Body of pancreas (tissue), 4 donors: ENCODE measurements at regions not wholly inside any gene's neighbourhood (a gene's known extent, or its start where the extent isn't known, plus 50 kb on each side); places are given as distances from the start of the nearest gene placed in this dataset.

ENCODE experiments used
- POLR2A ChIP-seq, 3 donors: fragments of 450-650 bp; IDR thresholded peaks; one replicate each; pipeline ENCODE4 v1.6.1; 2016; ENCODE audit warnings: antibody characterized with exemption in 3 of 3, mild to moderate bottlenecking in 2 of 3
- TF ChIP-seq, protein P1 (sequence below), 7 experiments: fragments of 450-650 bp in 4 of 7; fragments of 200-600 bp in 3 of 7; sonication (generic) in 3 of 7; IDR thresholded peaks; one replicate each; pipeline ENCODE4 v1.5.1; 2016 to 2019; ENCODE audit warnings: antibody characterized with exemption in 7 of 7

DNA sequence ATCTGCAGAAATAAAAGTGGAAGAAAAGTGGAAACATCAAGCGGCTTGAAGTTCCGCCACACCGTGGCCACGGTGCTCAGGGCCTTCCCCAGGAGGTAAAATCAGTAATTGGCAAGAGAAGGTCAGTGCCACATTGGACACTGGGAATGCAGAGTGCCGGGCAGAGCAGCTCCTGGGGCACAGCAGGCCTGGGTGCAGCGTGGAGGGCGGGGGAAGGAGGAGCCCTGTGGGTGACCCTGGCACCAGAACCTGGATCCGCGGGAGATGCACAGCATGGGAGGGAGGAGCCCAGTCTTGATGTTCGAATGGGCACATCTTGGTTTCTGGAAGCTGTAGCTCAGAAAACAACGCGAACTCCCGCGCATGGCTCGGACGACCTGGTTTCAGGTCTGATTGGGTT lies 630.2 kb downstream of the GALR1 start:
- TF ChIP-seq, protein P1, sequence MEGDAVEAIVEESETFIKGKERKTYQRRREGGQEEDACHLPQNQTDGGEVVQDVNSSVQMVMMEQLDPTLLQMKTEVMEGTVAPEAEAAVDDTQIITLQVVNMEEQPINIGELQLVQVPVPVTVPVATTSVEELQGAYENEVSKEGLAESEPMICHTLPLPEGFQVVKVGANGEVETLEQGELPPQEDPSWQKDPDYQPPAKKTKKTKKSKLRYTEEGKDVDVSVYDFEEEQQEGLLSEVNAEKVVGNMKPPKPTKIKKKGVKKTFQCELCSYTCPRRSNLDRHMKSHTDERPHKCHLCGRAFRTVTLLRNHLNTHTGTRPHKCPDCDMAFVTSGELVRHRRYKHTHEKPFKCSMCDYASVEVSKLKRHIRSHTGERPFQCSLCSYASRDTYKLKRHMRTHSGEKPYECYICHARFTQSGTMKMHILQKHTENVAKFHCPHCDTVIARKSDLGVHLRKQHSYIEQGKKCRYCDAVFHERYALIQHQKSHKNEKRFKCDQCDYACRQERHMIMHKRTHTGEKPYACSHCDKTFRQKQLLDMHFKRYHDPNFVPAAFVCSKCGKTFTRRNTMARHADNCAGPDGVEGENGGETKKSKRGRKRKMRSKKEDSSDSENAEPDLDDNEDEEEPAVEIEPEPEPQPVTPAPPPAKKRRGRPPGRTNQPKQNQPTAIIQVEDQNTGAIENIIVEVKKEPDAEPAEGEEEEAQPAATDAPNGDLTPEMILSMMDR (IDR thresholded peaks at IDR 0.05), result no peak
- no peak for TF ChIP-seq POLR2A (IDR thresholded peaks at IDR 0.05)
